GM21447 (cell line): ENCODE measurements at regions not wholly inside any gene's neighbourhood (a gene's known extent, or its start where the extent isn't known, plus 50 kb on each side); places are given as distances from the start of the nearest gene placed in this dataset.
"Not testable (repeated sequence)": the region's sequence is repeated elsewhere in the genome, so short reads cannot be mapped to it uniquely, and the experiment has no call there.

Experiments used
- ATAC-seq: cut with Tn5 transposase; IDR thresholded peaks from one replicate; pipeline ENCODE4 v1.9.1; 2021; ENCODE audit not compliant: unreplicated experiment

- ATAC-seq: no peak
Observed at GRCh38 chr3:8112587-8112986, 389.0 kb upstream of the LMCD1 start.

GRCh38 chr3:8113626-8114025, 388.0 kb upstream of the LMCD1 start:
- ATAC-seq: no peak

- no peak for ATAC-seq
Observed at GRCh38 chr3:8128686-8129085, 372.9 kb upstream of the LMCD1 start.

- no peak for ATAC-seq
Observed at GRCh38 chr3:8136553-8136952, 365.1 kb upstream of the LMCD1 start.

GRCh38 chr3:8143186-8143585, 358.4 kb upstream of the LMCD1 start:
- ATAC-seq: no peak

DNA sequence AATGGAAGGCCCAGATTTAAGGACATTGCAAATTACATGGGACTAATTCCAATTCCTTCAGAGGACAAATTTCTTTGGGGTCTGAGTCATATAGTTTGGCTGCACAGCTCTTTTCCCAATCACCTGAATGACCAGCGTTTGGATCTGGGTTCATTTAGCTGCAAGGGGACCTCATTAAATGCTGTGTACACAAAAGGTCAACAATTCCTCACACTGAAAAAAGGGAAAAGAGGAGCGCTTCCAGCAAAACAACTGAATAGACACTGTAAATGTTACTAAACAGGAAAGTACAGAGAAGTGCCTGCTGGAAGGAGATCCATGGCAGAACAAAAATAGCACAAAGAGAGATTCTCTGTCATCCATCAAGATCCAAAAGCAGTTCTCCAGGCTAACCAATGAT, 356.0 kb upstream of the LMCD1 start:
- no peak for ATAC-seq

GRCh38 chr3:8147711-8148110, 353.9 kb upstream of the LMCD1 start:
- no peak for ATAC-seq

DNA sequence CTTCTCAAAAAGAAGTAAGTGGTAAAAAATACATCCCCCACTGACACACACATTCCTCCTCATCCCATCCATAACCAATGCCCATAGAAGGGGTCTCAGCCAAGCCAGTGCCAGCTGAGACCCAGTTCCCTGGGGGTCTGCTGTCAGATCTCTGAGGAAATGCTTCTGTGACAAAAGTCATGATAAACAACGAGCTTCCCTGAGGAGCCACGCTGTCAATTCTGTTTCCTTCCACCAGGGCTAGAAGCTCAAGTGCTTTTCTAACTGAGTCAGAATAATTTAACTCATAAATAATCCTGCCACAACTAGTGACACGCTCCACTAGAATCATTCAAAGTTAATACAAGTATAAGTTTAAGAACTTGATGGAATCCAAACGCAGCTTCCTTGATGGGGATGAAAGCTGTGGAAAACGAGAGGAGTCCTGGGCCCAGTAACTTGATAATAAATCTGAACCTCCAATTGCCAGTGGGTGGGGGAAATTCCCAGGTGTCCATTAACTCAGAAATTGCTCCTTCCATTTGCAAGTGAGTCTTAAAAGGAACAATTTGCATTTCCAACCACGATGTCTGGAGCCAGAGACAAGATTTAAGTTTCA, 348.7 kb upstream of the LMCD1 start:
- no peak for ATAC-seq

GRCh38 chr3:8153800-8154199, 347.8 kb upstream of the LMCD1 start:
- no peak for ATAC-seq

GRCh38 chr3:8154617-8155016, 347.0 kb upstream of the LMCD1 start:
- ATAC-seq: no peak

DNA sequence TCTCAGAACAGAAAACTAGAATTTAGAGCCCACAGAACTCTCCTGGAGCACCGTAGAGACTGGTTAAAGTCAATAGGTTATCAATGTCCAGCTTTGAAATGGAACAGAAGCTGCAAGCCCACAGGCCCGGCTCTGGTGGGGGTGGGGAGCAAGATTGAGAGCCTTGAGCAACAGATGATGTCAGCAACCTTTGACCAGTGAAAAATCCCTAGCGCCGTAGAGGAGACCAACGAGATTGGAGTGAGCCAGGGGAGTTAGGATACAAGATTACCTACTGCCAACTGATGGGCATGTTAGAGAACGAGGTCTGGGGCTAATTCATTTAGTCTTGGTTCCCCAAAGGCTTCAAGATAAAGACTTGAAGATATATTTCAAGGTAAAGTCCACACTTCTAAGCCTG, 345.5 kb upstream of the LMCD1 start:
- ATAC-seq: no peak

GRCh38 chr3:8156831-8157230, 344.8 kb upstream of the LMCD1 start:
- no peak for ATAC-seq

- no peak for ATAC-seq
Observed at GRCh38 chr3:8157640-8158039, 344.0 kb upstream of the LMCD1 start.

DNA sequence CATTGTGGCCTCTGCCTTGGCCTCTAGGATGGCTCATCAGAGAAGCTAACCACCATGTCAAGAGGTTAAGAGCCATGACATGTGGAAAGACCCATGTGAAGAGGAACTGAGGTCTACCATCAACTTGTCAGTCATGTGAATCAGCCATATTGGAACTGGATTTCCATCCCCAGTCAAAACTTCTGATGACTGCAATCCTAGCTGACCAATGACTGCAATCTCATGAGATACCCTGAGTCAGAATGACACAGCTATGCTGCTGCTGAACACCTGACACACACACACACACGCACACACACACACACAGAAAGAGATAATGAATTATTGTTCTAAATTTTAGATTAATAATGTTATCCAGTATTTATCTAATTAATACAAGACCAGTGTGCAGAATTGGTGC, 337.5 kb upstream of the LMCD1 start:
- ATAC-seq: no peak

- ATAC-seq: no peak
Observed at GRCh38 chr3:8166014-8166413, 335.6 kb upstream of the LMCD1 start.

DNA sequence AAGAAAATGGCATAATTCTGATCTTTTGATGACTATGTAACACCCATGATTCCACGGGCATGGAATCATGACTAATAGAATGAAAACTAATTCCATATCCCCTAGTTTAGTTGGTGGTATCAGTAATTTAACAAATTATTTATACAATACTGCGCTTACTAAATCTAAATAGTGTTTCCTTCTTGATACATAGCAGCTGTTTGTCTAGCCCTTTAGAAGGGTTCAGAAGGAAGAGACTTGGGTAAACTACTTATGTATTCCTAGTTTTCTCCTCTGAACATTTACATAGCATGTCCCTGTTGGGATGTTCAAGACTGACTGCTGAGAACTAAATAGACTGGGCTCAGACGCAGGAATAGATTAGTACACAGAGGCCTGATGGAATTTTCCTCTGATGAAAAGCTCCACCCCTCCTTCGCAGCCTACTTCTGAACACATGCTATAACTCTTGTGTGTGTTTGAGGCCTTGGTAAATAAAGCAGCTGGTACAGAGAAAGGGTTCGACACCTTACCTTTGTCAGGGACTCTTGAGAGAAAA, 330.6 kb upstream of the LMCD1 start:
- no peak for ATAC-seq

DNA sequence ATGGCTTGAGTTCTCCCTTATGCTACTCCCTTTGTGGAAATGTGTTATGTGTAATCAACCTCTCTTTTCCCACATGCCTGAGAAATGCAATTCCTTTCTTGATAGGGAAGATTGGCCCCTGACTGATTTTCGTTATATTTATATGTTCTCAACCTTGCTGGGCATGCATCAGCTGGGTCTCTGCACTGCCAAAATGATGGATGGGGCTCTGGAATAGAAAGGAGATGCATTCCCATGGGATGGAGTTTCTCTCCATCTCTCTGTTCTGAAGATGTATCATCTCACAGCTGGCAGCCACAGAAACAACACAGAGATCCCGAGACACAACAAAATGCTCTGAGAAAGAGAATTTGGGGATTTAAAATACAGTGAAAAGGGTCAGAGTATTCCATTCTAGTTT, 327.7 kb upstream of the LMCD1 start:
- ATAC-seq: no peak

DNA sequence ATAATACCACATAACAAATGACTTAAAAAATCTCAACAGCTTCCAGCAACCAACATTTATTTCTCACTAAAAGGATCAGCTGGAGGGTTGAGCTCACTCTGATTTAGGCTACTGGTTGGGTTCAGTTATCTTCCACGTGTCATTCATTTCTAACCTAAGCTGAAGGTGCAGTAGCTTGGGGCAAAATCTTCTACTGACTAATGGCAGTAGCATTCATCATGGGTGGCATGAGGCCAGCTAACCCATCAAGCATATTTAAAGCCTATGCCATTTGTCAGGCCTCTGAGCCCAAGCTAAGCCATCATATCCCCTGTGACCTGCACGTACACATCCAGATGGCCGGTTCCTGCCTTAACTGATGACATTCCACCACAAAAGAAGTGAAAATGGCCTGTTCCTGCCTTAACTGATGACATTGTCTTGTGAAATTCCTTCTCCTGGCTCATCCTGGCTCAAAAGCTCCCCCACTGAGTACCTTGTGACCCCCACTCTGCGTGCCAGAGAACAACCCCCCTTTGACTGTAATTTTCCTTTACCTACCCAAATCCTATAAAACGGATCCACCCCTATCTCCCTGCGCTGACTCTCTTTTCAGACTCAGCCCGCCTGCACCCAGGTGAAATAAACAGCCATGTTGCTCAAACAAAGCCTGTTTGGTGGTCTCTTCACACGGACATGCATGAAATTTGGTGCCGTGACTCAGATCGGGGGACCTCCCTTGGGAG, 324.7 kb upstream of the LMCD1 start:
- ATAC-seq: not testable (repeated sequence)

DNA sequence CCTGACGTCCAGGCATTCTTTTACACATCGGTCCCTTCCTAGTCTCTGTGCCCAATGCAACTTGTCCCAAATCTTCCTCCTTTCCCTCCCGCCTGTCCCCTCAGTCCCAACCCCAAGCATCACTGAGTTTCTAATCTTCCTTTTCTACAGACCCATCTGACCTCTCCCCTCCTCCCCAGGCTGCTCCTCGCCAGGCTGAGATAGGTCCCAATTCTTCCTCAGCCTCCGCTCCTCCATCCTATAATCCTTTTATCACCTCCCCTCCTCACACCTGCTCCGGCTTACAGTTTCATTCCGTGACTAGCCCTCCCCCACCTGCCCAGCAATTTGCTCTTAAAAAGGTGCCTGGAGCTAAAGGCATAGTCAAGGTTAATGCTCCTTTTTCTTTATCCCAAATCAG, 323.1 kb upstream of the LMCD1 start:
- ATAC-seq: not testable (repeated sequence)

DNA sequence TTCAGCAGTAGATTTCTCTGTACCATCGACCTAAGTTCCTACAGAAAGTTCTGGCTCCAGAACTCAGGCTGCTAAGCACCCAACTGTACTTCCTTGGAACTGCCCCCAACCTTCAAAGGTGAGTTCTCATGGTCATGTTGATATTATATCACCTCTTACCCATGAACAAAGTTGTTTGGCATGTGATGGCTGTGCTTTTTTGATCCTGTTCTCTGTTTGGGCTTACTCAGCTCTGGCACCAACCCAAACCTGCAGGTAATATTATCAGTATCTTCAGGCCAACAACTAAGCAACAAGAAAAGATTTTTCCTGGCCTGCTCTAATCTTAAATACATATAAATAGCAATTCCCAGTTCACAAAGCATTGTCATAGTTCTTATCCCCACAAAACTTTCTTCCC, 318.7 kb upstream of the LMCD1 start:
- ATAC-seq: no peak

DNA sequence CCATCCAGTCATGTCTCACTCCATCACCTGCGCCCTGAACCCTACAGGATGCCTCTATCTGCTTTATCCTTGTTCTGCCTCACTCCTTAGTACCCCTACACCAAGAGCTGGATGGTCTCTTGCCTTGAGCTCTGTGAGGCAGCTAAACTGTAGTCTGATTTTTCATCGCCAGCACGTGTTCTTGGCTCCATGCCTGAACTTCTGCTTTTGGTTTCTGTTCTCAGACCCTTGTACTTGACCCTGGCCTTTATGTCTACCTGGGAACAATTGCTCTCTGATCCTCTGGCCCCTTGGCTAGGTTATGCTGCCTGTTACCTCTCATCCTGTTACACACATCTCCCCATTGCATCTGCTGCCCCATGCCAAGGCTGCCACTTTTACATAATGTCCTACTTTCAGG, 318.0 kb upstream of the LMCD1 start:
- ATAC-seq: peak; percentile 51

DNA sequence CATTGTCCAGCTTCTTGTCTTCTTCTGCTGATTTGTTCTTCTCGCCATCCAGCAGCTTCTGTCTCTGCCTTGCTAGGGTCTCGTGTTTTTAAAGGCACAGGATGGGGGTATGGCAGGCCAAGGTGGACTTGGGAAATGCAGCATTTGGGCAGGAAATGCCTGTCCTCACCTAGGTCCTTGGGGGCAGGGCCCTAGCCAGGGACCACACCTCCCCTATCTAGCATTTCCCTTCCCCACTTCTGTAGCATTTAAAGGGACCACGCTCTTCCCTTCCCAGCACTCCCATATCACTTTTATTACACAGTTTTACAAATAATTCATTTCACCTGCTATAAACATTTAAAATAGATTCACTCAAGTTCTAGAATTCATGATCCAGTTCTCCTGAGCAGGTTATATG, 315.4 kb upstream of the LMCD1 start:
- ATAC-seq: no peak

DNA sequence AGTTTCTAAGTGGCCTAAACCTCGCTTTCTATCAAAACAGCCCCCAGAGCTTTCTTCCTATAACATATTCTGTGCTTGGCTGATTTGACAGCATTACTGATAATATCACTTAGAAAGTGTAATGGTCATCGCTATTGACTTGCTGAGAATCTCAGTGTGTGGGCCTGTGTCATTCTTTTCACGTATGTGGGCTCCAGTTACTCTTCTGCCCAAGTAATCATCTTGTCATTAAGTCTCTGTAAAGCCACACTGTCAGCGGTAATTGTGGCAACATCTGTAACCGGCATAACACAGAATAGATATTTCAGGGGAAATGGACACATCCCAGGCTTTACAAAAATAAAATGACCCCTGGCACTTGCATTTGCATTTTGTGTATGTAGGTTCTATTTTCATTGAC, 313.6 kb upstream of the LMCD1 start:
- ATAC-seq: no peak
